ENCODE measurements at regions not wholly inside any gene's neighbourhood (a gene's known extent, or its start where the extent isn't known, plus 50 kb on each side); places are given as distances from the start of the nearest gene placed in this dataset.

GRCh38 chr6:6412700-6413099 lies 92.2 kb upstream of the F13A1 start:
- TF ChIP-seq EZH2 (IDR thresholded peaks at IDR 0.05; ENCODE audit: insufficient read depth, poor library complexity, severe bottlenecking), result no peak
- no peak for TF ChIP-seq EZH2phosphoT487 (IDR thresholded peaks at IDR 0.05; ENCODE audit: insufficient read depth, low read depth)
